IPS DF 4.7 (cell line): ENCODE measurements at regions not wholly inside any gene's neighbourhood (a gene's known extent, or its start where the extent isn't known, plus 50 kb on each side); places are given as distances from the start of the nearest gene placed in this dataset.
"Not testable (repeated sequence)": the region's sequence is repeated elsewhere in the genome, so short reads cannot be mapped to it uniquely, and the experiment has no call there.

Experiments used
- DNase-seq: peaks from one replicate; pipeline ENCODE4 v3.0.0-alpha.2; 2013; ENCODE audit warnings: low spot score; ENCODE audit errors: extremely low read depth

- no peak for DNase-seq
These were observed 1319.9 kb upstream of the PRR20A start for GRCh38 chr13:55820817-55821216.

GRCh38 chr13:55869648-55870047 lies 1271.1 kb upstream of the PRR20A start:
- no peak for DNase-seq

GRCh38 chr13:55887561-55887960 lies 1253.2 kb upstream of the PRR20A start:
- DNase-seq, result no peak

- DNase-seq, result no peak
These were observed 1247.2 kb upstream of the PRR20A start for GRCh38 chr13:55893540-55893939.

- no peak for DNase-seq
These were observed 1203.5 kb upstream of the PRR20A start for GRCh38 chr13:55937180-55937579.

- no peak for DNase-seq
These were observed 1192.5 kb upstream of the PRR20A start for GRCh38 chr13:55948175-55948574.

GRCh38 chr13:55963934-55964333 lies 1176.8 kb upstream of the PRR20A start:
- no peak for DNase-seq

GRCh38 chr13:55967055-55967454 lies 1173.7 kb upstream of the PRR20A start:
- no peak for DNase-seq

GRCh38 chr13:55977436-55977835 lies 1163.3 kb upstream of the PRR20A start:
- no peak for DNase-seq

- no peak for DNase-seq
These were observed 1159.3 kb upstream of the PRR20A start for GRCh38 chr13:55981381-55981780.

GRCh38 chr13:55984026-55984425 lies 1156.7 kb upstream of the PRR20A start:
- not testable (repeated sequence) for DNase-seq

- no peak for DNase-seq
These were observed 1150.1 kb upstream of the PRR20A start for GRCh38 chr13:55990631-55991030.

GRCh38 chr13:55991666-55992065 lies 1149.1 kb upstream of the PRR20A start:
- DNase-seq, result no peak

GRCh38 chr13:55992145-55992544 lies 1148.6 kb upstream of the PRR20A start:
- no peak for DNase-seq

- peak; percentile 22 for DNase-seq
These were observed 1141.0 kb upstream of the PRR20A start for GRCh38 chr13:55999709-56000108.

GRCh38 chr13:56009418-56009817 lies 1131.3 kb upstream of the PRR20A start:
- no peak for DNase-seq

GRCh38 chr13:56012644-56013043 lies 1128.1 kb upstream of the PRR20A start:
- no peak for DNase-seq

GRCh38 chr13:56015919-56016318 lies 1124.8 kb upstream of the PRR20A start:
- DNase-seq, result no peak

- no peak for DNase-seq
These were observed 1121.1 kb upstream of the PRR20A start for GRCh38 chr13:56019606-56020005.

GRCh38 chr13:56020425-56020824 lies 1120.3 kb upstream of the PRR20A start:
- no peak for DNase-seq

- DNase-seq, result no peak
These were observed 1100.7 kb upstream of the PRR20A start for GRCh38 chr13:56039992-56040391.

GRCh38 chr13:56066321-56066720 lies 1074.4 kb upstream of the PRR20A start:
- no peak for DNase-seq

GRCh38 chr13:56102641-56103040 lies 1038.1 kb upstream of the PRR20A start:
- no peak for DNase-seq

GRCh38 chr13:56110751-56111150 lies 1030.0 kb upstream of the PRR20A start:
- DNase-seq, result no peak
